ENCODE measurements at regions not wholly inside any gene's neighbourhood (a gene's known extent, or its start where the extent isn't known, plus 50 kb on each side); places are given as distances from the start of the nearest gene placed in this dataset.

DNA sequence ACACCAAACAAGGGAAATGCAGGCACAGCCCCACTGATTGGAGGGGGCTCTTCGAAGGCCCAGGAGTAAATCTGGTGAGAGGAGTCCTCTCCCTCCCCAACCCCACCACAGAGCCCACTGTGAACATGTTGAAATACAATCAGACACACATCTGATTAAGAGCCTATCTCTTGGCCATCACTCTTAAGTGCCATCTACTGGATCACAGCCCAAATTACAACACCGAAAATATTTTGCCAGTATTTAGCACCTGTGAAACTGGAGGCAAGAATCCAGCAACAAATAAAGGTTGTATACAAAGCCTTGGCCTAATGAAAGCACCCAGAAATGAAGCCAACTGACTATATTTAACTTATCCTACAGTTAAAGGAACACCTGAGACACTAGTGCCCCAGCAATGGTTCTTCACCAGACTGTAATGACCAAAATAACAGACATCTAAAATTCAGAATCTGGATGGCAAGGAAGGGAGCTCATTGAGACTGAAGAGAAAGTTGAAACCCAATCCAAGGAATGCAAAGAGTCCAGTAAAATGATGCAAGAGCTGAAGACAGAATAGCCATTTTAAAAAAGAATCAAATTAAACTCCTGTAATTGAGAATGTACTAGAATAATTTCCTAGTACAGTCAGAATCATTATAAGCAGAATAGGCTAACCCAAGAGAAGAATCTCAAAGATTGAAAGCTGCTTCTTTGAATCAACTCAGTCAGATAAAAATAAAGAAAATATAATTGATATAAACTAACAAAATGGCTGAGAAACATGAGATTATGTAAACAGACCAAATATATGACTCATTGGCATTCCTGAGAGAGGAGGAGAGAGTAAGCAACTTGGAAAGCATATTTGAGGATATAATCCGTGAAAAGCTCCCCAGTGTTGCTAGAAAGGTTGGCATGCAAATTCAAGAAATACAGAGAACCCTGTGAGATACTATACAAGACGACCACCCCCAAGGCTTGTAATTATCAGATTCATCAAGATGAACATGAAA, 1117.0 kb downstream of the FLRT2 start:
- peak; percentile 11 for DNase-seq

DNA sequence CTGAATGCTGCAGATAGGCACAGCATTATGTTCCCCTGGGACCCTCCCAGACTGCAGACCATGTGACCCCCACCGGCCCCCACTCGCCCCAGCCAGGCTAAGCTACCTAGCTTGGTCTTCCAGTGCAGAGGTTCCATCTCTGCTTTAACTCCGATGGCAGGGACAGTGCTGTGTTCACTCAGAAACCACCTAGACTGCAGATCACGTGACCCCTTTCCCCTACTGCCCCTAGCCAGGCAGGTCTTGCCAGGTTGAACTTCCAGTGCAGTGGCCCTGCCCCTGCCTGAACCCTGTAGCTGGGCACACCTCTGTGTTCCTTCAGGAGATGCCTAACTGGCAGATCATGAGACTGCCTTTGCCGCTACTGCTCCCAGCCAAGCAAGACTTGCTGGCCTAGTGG, 1116.2 kb downstream of the FLRT2 start:
- no peak for DNase-seq

DNA sequence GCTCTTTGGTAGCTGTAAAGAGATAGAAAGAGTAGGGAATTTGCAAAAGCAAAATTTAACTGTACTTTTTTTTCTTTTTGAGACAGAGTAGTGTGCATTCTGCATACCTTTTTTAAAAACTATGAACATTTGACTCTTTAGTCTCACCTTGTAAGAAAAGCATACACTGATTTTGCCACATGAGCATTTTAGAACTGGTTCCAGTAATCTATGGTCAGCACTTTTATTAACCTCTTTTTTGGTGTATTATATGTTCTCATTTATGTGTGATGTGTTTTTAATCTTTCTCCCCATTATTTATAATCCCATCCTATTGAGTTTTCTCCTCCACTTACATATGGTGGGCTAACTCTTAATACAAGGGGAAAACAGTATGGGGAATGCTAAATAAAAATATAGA, 1111.4 kb downstream of the FLRT2 start:
- no peak for DNase-seq

DNA sequence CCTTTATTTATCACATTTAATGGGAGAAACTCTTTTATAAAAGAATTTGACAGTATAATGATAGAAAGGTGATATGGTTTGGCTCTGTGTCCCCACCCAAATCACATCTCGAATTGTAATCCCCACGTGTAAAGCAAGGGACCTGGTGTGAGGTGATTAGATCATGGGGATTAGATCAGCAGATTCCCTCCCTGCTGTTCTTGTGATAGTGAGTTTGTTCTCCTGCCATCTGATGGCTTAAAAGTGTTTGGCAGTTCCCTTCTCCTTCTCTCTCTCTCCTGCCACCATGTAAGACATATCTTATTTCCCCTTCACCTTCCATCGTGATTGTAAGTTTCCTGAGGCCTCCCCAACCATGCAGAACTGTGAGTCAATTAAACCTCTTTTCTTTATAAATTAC, 1110.3 kb downstream of the FLRT2 start:
- DNase-seq: no peak

DNA sequence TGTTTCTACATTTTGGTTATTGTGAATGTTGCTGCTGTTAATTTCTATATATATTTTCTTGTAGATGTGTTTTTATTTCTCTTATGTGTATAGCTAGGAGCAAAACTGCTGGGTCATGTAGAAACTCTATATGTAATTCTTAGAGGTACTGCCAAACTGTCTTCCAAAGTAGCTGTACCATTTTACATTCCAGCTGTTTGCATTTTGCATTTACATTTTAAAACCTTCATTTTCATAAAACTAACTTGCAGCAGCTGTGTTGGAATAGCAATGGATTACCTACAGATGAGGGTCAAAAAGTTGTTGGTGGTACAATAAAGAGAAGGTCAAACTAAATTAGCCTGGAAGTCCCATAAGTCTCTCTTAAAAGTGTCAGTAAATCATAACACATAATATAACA, 1109.7 kb downstream of the FLRT2 start:
- DNase-seq: no peak

DNA sequence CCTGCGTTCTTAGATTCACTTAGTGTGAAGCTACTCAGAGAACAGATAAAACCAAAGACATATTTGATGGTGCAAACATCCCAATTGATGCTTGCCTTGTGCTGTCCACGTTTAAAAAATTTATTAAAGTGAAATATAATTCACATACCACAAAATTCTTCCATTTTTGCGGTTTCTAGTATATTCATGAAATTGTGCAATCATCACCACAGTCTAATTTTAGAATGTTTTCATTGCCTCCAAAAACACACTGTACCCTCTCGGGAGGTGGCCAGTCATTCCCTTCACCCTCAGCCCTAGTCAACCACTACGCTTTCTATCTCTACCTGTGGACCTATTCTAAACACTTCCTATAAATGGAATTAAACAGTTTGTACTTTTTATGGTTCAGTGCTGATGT, 1109.2 kb downstream of the FLRT2 start:
- no peak for DNase-seq

DNA sequence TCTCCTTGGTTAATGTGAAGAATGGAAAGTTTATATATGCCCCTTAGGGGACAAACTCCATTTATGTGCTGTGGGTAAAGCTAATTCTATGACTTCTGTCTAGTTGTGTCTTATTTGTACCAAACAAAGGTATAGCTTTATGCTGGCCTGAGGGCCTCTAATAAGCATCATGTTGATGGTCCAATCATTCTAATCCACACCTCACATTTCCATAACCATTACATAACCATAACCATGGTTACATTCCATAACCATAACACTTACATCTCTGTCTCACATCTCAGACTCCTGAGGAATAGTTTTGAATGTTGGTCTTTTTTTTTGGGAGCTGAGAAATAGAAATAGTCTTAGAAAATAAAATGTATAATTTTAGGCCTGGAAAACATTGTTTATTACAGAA, 1097.1 kb downstream of the FLRT2 start:
- no peak for DNase-seq

DNA sequence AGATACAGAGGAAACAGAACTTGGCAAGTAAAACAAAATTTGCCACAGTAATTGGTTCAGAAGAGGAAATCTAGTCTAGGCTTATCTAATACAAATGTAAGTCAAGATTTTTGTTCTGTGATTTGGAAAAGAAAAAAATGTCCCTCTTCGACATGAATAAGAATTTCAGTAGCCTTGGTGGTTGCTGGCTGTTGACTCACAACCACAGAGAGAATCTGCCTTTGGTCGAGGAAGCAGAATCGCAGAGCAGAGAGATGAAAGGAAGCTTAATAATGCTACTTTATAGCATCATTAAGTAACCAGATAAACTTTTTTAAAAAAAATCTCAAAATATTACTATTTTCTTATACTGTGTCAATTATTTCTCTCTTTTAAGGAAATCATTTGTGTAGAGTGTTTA, 1096.6 kb downstream of the FLRT2 start:
- no peak for DNase-seq

DNA sequence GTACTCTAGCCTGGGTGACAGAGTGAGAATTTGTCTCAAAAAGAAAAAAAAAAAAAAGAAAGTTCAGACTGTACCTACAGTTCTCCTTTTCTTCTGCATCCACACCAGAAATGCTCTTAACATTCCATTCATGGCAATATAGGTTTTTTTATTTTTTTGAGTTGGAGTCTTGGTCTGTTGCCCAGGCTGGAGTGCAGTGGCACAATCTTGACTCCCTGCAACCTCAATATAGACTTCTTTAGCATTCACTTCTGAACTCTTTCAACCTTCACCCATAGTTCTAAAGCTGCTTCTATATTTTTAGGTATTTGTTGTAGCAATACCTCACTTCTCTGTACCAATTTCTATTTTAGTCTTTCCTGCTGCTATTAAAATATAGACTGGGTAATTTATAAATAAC, 1095.7 kb downstream of the FLRT2 start:
- no peak for DNase-seq

DNA sequence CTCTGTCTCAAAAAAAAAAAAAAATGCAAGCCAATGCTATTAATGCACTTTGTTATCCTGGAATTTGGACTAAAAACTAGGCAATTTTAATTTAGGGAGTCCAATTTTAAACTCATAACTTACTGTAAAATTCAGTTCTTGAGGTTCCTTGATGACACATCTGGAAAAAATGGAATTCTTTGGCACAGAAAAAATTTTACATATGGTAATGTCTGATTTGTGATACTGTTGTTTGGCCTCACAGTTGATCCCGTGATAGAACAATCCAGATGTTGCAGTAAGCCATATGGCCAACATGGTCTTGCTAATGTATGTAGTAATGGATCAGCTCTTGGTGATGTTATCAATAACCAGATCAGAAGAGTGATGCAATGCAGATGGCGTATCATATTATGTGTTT, 1089.8 kb downstream of the FLRT2 start:
- no peak for DNase-seq

DNA sequence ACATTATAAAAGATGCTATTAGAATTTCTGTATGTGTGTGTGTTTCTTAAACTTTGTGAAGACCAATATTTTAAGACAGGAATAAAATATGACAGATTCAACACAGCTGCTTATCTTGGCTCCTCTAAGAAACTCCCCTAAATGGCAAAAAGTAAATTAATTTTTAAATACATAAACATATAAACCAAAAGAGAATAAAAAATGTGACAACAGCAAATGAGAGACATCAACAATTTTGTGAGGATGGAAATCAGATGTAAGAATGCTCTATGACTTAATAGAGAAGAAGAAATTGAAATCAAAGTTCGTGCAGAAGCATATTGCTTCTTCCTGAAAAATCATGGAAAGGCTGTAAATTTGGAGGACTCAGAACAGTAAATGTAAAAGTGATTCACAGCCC, 1083.8 kb downstream of the FLRT2 start:
- DNase-seq: no peak

DNA sequence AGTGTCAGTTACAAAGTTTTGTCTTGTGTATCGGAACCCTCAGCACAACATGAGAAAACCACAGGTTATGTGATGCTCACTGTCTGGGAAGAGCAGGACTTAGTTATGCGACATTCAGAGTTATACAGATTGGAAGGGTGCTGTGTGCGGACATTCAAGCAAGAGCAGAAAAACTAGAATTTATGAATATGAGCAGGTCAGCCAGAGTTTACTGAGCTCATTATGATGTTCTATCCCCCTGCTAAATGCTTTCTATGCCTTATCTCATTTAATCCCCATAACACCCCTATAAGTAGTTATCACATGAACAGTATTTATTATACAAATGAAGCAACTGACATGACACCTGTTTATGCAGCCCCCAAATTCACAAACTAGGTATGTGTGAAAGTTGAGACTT, 1083.2 kb downstream of the FLRT2 start:
- no peak for DNase-seq

DNA sequence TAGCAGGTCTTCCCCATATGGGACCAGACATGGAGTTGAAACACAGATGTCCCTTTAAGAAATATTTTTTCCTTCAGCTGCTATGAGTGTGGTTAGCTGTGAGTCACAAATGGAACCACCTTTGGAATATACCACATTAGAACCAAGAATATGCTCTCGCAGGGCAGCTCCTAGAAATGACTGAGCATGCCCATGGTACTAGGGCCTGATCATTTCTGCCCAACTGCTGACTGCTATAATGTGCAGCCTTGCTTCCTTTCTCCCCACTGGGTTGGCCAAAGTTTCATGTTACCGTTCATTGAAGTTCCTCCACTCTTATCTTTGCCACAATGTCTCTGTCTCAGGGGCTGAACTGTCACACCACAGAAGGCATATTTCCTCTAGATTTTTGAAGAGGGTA, 1074.6 kb downstream of the FLRT2 start:
- no peak for DNase-seq

DNA sequence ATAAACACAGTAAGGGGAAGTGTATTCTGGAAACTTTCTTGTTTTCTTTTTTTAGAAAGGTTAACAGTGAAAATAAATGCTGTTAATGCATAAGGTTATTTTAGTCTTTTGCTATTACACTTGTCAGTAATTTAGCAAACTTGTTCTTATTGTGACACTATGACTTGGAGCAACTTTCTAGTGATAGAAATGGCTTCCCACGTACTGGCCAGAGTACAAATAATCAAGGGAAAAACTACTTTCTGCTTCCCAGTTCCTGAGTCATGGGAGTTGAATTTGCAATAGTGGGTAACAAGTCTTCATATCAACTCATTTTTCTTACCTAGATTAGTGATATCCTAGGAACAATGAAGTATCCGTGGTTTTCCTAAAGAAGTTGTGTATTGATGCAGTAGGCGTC, 1072.3 kb downstream of the FLRT2 start:
- DNase-seq: no peak

DNA sequence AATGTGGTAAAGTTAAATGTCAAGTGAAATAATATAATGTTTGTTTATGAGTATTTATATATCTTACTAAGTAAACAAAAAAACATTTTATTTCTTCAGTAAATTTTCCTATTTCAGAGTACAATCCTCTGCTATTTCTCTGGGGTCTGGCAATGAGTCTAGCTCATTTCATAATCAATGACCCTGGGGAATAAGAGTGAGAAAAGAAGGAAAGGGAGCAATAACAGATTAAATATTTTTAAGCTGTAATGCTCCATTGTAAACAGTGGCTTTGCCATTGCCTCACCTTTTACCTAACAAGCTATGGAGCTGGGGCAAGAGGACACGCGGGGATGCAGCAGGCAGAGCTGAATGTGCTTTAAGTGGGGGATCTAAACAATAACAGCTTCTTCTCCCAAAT, 1071.9 kb downstream of the FLRT2 start:
- no peak for DNase-seq

DNA sequence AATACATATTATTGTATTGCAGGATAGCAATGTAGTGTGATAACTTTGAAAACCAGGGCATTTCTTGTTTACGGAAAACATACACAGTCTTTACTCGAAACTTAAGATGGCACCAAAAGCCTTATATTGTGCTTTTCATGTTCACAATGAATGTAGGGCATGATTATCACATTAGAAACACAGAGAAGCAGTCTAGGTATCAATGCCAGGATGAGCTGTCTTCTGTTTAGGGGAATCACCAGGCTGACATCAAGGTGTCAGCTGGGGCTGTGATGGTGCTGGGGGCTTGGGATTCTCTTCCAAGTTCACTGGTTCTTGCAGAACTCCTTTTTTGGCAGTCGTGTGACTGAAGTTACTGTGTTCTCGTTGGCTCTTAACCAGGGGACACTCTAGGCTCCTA, 1067.3 kb downstream of the FLRT2 start:
- no peak for DNase-seq

DNA sequence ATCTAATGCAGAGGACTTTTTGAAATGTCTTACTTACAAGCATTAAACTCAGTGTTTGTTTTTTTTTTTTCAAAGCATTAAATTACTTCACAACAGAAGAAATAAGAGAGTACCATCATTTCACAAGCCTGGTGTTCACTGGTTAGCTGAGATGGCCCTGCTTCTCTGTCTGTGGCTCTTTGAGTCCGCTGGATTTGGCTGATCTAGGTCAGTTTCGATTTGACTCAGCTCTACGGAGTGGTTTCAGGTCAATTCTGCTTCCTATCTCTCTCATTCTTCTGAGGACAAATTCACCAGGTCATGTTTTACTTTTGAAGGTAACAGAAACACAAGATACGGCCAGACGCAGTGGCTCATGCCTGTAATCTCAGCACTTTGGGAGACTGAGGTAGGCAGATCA, 1066.1 kb downstream of the FLRT2 start:
- DNase-seq: peak; percentile 14

DNA sequence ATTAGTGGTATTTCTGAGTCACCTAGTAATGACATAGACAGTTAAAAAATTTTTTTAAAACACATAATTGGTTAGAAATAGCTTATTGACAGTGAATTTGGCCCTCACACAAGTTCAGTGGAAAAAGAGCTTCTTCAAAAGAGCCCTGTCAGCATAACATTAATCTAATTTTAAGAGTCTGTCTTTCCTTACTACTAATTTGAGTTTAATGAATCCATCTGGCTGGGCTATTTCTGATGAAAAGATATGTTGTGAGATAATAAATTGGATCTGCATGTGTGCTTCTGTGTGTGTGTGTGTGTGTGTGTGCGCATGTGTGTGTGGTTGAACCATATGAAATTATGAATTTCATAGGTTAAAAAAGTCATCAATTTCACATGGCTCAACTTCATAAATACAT, 1045.2 kb downstream of the FLRT2 start:
- no peak for DNase-seq

DNA sequence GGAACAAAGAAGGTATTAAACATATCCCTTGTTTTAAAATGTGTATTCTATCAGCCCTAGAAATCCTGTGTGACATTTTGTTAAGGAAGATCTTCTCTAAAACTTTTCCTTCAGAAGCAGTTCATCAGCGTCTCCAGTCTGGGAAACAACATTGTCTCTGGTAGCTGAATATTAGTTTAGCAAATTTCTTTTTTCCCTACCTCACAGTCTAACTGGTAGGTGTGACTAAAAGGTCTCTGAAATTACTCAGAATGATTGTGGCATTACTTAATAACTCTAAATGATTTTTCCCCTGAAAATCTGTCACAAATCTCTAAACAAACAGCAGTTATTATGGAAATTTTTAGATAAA, 1044.8 kb downstream of the FLRT2 start:
- no peak for DNase-seq

DNA sequence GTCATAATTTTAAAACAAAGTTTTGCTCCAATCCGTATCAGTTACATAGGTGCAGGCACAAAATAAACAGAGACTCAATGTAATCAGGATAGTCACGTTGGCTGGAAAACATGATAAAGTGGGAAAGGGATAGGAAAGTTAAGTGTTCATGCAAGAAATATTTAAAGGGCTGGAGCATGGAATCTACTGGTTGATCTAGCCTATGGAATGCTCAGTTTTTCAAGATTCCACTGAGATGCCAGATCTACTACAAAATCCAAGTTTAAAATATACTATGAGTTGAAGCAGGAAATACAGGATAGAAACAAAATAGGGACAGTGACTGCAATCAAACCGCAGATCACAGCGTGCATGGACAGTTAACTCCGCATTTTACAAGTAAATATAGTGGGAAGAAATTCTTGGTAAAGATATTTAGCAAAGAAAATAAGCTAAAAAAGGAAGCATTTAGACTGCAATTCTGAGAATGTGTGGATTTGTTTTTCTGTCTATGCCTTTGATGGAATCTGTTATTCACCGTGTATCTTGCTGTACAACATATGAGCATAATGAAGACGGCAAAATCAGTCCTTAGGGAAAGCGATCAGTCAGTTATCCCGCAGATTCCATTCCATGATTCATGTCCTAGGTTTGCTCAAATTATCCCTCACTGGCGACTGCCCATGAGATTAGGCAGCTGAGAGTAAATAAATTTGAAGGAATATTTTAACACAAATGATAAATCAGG, 1044.3 kb downstream of the FLRT2 start:
- DNase-seq: no peak

DNA sequence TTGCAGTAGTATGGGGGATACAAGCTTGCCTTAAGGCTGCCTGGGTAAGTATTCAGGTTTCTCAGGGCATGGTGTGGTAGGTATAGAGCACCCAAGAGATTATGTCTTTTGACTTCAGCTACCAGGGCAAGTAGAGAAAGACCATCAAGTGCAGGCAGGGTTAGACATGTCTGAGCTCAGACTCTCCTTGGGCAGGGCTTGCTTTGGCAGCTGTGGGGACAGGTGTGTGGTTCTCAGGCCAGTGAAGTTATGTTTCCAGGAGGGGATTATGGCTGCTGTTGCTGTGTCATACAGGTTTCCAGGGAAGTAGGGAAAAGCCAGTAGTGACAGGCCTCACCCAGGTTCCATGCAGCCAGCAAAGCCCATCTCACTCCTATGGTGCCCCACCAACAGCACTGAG, 1040.4 kb downstream of the FLRT2 start:
- no peak for DNase-seq

DNA sequence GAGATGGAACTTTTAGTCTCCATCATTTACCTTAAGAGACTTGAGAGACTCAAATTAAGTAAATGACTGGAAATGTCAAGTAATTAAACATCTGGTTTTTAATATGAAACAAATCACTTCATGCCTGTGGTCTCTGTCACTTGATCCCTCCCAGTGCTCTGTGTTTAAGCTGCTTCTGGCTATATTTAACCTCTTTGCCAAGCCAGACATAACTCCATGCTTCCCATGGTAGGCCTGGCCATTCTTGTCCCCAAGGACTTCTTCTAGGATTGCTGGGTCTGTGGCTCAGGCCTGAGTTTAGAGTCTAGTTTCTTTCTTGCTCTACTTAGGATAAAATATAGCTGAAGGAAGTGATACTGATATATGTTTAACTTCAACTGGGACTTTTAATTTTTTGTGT, 1013.6 kb downstream of the FLRT2 start:
- no peak for DNase-seq

DNA sequence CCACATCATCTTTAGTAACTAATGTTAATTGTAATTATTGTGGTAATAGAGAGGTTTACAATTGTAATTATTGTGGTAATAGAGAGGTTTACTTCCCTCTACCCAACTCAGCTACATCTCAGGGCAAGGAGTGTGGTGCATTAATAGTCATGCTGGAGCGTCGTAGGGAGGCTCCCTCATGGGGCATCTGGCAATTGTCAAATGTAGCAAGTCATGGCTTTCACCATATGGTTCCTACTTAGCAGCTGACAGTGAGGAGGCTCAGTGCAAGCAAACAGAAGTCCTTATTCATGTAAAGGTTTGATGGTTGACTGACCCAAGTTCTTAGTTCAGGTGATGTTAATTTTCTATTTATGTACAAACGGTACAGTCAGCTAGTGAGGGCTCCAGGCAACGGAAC, 1012.0 kb downstream of the FLRT2 start:
- DNase-seq: no peak

DNA sequence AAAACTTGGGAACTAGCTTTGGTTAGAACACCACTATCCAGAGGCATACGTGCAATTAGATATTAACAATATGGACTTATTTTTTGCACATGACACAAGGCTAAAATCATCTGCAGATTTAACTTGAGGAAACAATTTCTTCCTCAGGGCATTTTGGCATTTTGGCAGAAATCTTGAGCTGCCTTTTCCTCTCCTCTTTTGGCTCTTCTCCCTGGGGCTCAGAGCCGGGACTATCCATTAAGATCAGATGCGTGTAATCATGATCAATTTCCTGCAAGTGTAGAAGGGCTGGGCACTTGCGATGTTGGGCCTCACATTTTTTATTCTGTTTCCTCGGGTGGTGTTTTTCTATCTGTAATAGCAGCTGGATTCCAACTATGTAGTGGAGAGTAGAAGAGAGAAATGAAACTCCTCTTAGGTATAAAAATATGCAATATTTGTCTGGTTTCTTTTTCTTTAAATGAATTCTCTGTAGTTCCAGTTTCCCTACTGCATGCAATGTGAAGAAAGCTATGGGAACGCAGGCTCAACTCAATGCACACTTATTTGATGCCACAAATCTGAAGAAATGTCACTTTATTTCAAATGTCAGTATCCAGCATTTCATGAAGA, 1010.8 kb downstream of the FLRT2 start:
- DNase-seq: no peak
